ENCODE measurements at regions not wholly inside any gene's neighbourhood (a gene's known extent, or its start where the extent isn't known, plus 50 kb on each side); places are given as distances from the start of the nearest gene placed in this dataset.

- DNase-seq (ENCODE audit: low read depth) (no peak), FAIRE-seq (no peak)
- Histone ChIP-seq H3K4me3 (ENCODE audit: low read depth, low read length) (no peak overlapping the region), H3K27me3 (ENCODE audit: control insufficient read depth, insufficient read depth, low read length) (no peaks in the 10 kb centered on the region), H3K36me3 (ENCODE audit: control insufficient read depth, insufficient read depth, low read length) (no peaks in the 10 kb centered on the region)
- TF ChIP-seq CTCF (IDR thresholded peaks at IDR 0.05; ENCODE audit: insufficient read depth, low read length, severe bottlenecking): no peak
Measured at GRCh38 chr6:167665698-167666330, 160.9 kb upstream of the AFDN start.

GRCh38 chr6:167666571-167667203, 160.0 kb upstream of the AFDN start:
- FAIRE-seq (no peak), DNase-seq (ENCODE audit: low read depth) (no peak)
- no peak for TF ChIP-seq CTCF (IDR thresholded peaks at IDR 0.05; ENCODE audit: insufficient read depth, low read length, severe bottlenecking)
- H3K36me3 ChIP-seq (ENCODE audit: control insufficient read depth, insufficient read depth, low read length): no peaks in the 10 kb centered on the region
- H3K4me3 ChIP-seq (ENCODE audit: low read depth, low read length): no peak overlapping the region
- H3K27me3 ChIP-seq (ENCODE audit: control insufficient read depth, insufficient read depth, low read length): no peaks in the 10 kb centered on the region

DNA sequence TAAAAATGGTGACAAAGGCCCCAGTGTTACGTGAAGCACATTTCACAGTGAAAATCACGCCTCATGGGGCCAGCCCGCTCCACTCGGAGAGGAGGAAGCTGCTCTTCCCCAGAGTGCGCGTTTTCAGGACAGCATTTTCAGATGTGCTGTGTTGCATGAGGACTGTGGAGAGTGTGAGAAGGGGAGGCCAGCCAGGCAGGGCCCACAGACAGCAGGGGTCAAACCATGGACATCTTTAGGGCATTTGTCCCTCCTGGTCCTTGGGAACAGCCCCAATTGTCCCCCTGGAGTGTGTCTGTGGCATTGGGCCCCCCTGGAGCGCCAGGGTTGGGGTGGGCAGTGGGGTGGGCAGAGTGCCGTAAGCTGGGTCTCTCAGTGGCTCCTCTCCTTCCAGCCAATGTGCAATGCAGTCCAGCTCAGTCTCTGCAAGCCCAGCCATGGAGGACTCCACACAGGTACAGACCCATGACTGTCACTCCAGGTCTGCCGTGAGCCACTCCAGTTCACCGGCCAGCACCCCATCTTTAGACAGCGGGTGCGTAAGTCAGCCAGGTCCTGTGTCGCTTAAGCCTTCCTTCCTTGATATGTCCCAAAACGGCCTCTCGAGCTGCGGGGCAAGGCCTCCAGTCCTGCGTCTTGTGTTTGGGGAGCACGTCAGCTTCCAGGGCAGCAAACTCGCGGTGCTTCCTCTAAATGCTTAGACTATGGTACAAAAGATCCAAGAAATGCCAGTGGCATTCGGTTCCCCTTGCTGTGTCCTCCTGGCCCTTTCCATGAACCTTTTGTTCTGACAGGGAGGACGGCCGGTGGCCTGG, 159.3 kb upstream of the AFDN start:
- no peaks in the 10 kb centered on the region for H3K27me3 ChIP-seq (ENCODE audit: control insufficient read depth, insufficient read depth, low read length)
- no peak for DNase-seq (ENCODE audit: low read depth)
- no peak for FAIRE-seq
- H3K36me3 ChIP-seq (ENCODE audit: control insufficient read depth, insufficient read depth, low read length): no peaks in the 10 kb centered on the region
- no peak for TF ChIP-seq CTCF (IDR thresholded peaks at IDR 0.05; ENCODE audit: insufficient read depth, low read length, severe bottlenecking)
- no peak overlapping the region for H3K4me3 ChIP-seq (ENCODE audit: low read depth, low read length)

- DNase-seq (ENCODE audit: low read depth) (no peak), FAIRE-seq (no peak)
- no peak for TF ChIP-seq CTCF (IDR thresholded peaks at IDR 0.05; ENCODE audit: insufficient read depth, low read length, severe bottlenecking)
- H3K36me3 ChIP-seq (ENCODE audit: control insufficient read depth, insufficient read depth, low read length): no peaks in the 10 kb centered on the region
- H3K27me3 ChIP-seq (ENCODE audit: control insufficient read depth, insufficient read depth, low read length): no peaks in the 10 kb centered on the region
- no peak overlapping the region for H3K4me3 ChIP-seq (ENCODE audit: low read depth, low read length)
Measured at GRCh38 chr6:167668019-167668753, 158.5 kb upstream of the AFDN start.

- FAIRE-seq (no peak), DNase-seq (ENCODE audit: low read depth) (no peak)
- H3K36me3 ChIP-seq (ENCODE audit: control insufficient read depth, insufficient read depth, low read length): no peaks in the 10 kb centered on the region
- no peak for TF ChIP-seq CTCF (IDR thresholded peaks at IDR 0.05; ENCODE audit: insufficient read depth, low read length, severe bottlenecking)
- no peak overlapping the region for H3K4me3 ChIP-seq (ENCODE audit: low read depth, low read length)
- H3K27me3 ChIP-seq (ENCODE audit: control insufficient read depth, insufficient read depth, low read length): no peaks in the 10 kb centered on the region
Measured at GRCh38 chr6:167668754-167669552, 157.8 kb upstream of the AFDN start.
